ENCODE measurements at regions not wholly inside any gene's neighbourhood (a gene's known extent, or its start where the extent isn't known, plus 50 kb on each side); places are given as distances from the start of the nearest gene placed in this dataset.
"Not testable (repeated sequence)": the region's sequence is repeated elsewhere in the genome, so short reads cannot be mapped to it uniquely, and the experiment has no call there.

GRCh38 chr10:131838966-131839742 is 61.7 kb upstream of the PPP2R2D start:
- Histone ChIP-seq H3K9ac (ENCODE audit: low read length) (no peak overlapping the region), H3K27me3 (ENCODE audit: control insufficient read depth, insufficient read depth, low read length) (no peaks in the 10 kb centered on the region), H3K4me3 (ENCODE audit: low read length) (no peak overlapping the region), H3K4me1 (ENCODE audit: control insufficient read depth, insufficient read depth, low read length) (no peaks in the 10 kb centered on the region), H3K36me3 (ENCODE audit: control insufficient read depth, insufficient read depth, low read length) (no peaks in the 10 kb centered on the region), H3K27ac (ENCODE audit: low read depth, low read length) (no peak overlapping the region)

GRCh38 chr10:131839880-131840787 is 60.7 kb upstream of the PPP2R2D start:
- not testable (repeated sequence) for H3K9ac ChIP-seq (ENCODE audit: low read length); H3K27ac ChIP-seq (ENCODE audit: low read depth, low read length); H3K4me1 ChIP-seq (ENCODE audit: control insufficient read depth, insufficient read depth, low read length); H3K27me3 ChIP-seq (ENCODE audit: control insufficient read depth, insufficient read depth, low read length); H3K4me3 ChIP-seq (ENCODE audit: low read length); H3K36me3 ChIP-seq (ENCODE audit: control insufficient read depth, insufficient read depth, low read length)

GRCh38 chr10:131840788-131841118 is 60.1 kb upstream of the PPP2R2D start:
- Histone ChIP-seq H3K9ac (ENCODE audit: low read length) (no peak overlapping the region), H3K4me1 (ENCODE audit: control insufficient read depth, insufficient read depth, low read length) (no peaks in the 10 kb centered on the region), H3K4me3 (ENCODE audit: low read length) (no peak overlapping the region), H3K27ac (ENCODE audit: low read depth, low read length) (no peak overlapping the region), H3K27me3 (ENCODE audit: control insufficient read depth, insufficient read depth, low read length) (no peaks in the 10 kb centered on the region), H3K36me3 (ENCODE audit: control insufficient read depth, insufficient read depth, low read length) (no peaks in the 10 kb centered on the region)

GRCh38 chr10:131841131-131841660 is 59.6 kb upstream of the PPP2R2D start:
- no peaks in the 10 kb centered on the region for H3K4me1 ChIP-seq (ENCODE audit: control insufficient read depth, insufficient read depth, low read length)
- no peak overlapping the region for H3K27ac ChIP-seq (ENCODE audit: low read depth, low read length)
- H3K4me3 ChIP-seq (ENCODE audit: low read length): no peak overlapping the region
- no peaks in the 10 kb centered on the region for H3K27me3 ChIP-seq (ENCODE audit: control insufficient read depth, insufficient read depth, low read length)
- H3K9ac ChIP-seq (ENCODE audit: low read length): no peak overlapping the region
- H3K36me3 ChIP-seq (ENCODE audit: control insufficient read depth, insufficient read depth, low read length): no peaks in the 10 kb centered on the region

- Histone ChIP-seq H3K9ac (ENCODE audit: low read length) (no peak overlapping the region), H3K4me3 (ENCODE audit: low read length) (no peak overlapping the region), H3K36me3 (ENCODE audit: control insufficient read depth, insufficient read depth, low read length) (no peaks in the 10 kb centered on the region), H3K4me1 (ENCODE audit: control insufficient read depth, insufficient read depth, low read length) (no peaks in the 10 kb centered on the region), H3K27ac (ENCODE audit: low read depth, low read length) (no peak overlapping the region), H3K27me3 (ENCODE audit: control insufficient read depth, insufficient read depth, low read length) (no peaks in the 10 kb centered on the region)
These were observed 59.1 kb upstream of the PPP2R2D start for GRCh38 chr10:131841661-131842139.

GRCh38 chr10:131842351-131843088 is 58.3 kb upstream of the PPP2R2D start:
- H3K4me3 ChIP-seq (ENCODE audit: low read length): no peak overlapping the region
- H3K4me1 ChIP-seq (ENCODE audit: control insufficient read depth, insufficient read depth, low read length): no peaks in the 10 kb centered on the region
- no peak overlapping the region for H3K9ac ChIP-seq (ENCODE audit: low read length)
- H3K27me3 ChIP-seq (ENCODE audit: control insufficient read depth, insufficient read depth, low read length): no peaks in the 10 kb centered on the region
- H3K36me3 ChIP-seq (ENCODE audit: control insufficient read depth, insufficient read depth, low read length): no peaks in the 10 kb centered on the region
- H3K27ac ChIP-seq (ENCODE audit: low read depth, low read length): no peak overlapping the region

GRCh38 chr10:131843089-131843595 is 57.7 kb upstream of the PPP2R2D start:
- Histone ChIP-seq H3K27ac (ENCODE audit: low read depth, low read length) (no peak overlapping the region), H3K36me3 (ENCODE audit: control insufficient read depth, insufficient read depth, low read length) (no peaks in the 10 kb centered on the region), H3K4me3 (ENCODE audit: low read length) (no peak overlapping the region), H3K4me1 (ENCODE audit: control insufficient read depth, insufficient read depth, low read length) (no peaks in the 10 kb centered on the region), H3K27me3 (ENCODE audit: control insufficient read depth, insufficient read depth, low read length) (no peaks in the 10 kb centered on the region), H3K9ac (ENCODE audit: low read length) (no peak overlapping the region)

- Histone ChIP-seq H3K27ac (ENCODE audit: low read depth, low read length) (no peak overlapping the region), H3K9ac (ENCODE audit: low read length) (no peak overlapping the region), H3K36me3 (ENCODE audit: control insufficient read depth, insufficient read depth, low read length) (no peaks in the 10 kb centered on the region), H3K27me3 (ENCODE audit: control insufficient read depth, insufficient read depth, low read length) (no peaks in the 10 kb centered on the region), H3K4me1 (ENCODE audit: control insufficient read depth, insufficient read depth, low read length) (no peaks in the 10 kb centered on the region), H3K4me3 (ENCODE audit: low read length) (no peak overlapping the region)
These were observed 56.9 kb upstream of the PPP2R2D start for GRCh38 chr10:131843881-131844284.

GRCh38 chr10:131844529-131845084 is 56.2 kb upstream of the PPP2R2D start:
- H3K36me3 ChIP-seq (ENCODE audit: control insufficient read depth, insufficient read depth, low read length): no peaks in the 10 kb centered on the region
- no peaks in the 10 kb centered on the region for H3K27me3 ChIP-seq (ENCODE audit: control insufficient read depth, insufficient read depth, low read length)
- no peak overlapping the region for H3K4me3 ChIP-seq (ENCODE audit: low read length)
- H3K9ac ChIP-seq (ENCODE audit: low read length): no peak overlapping the region
- H3K4me1 ChIP-seq (ENCODE audit: control insufficient read depth, insufficient read depth, low read length): no peaks in the 10 kb centered on the region
- no peak overlapping the region for H3K27ac ChIP-seq (ENCODE audit: low read depth, low read length)

GRCh38 chr10:131845505-131846239 is 55.1 kb upstream of the PPP2R2D start:
- H3K27ac ChIP-seq (ENCODE audit: low read depth, low read length): no peak overlapping the region
- H3K9ac ChIP-seq (ENCODE audit: low read length): no peak overlapping the region
- no peaks in the 10 kb centered on the region for H3K27me3 ChIP-seq (ENCODE audit: control insufficient read depth, insufficient read depth, low read length)
- no peaks in the 10 kb centered on the region for H3K36me3 ChIP-seq (ENCODE audit: control insufficient read depth, insufficient read depth, low read length)
- H3K4me3 ChIP-seq (ENCODE audit: low read length): no peak overlapping the region
- no peaks in the 10 kb centered on the region for H3K4me1 ChIP-seq (ENCODE audit: control insufficient read depth, insufficient read depth, low read length)

GRCh38 chr10:131846240-131847101 is 54.3 kb upstream of the PPP2R2D start:
- no peaks in the 10 kb centered on the region for H3K36me3 ChIP-seq (ENCODE audit: control insufficient read depth, insufficient read depth, low read length)
- no peak overlapping the region for H3K4me3 ChIP-seq (ENCODE audit: low read length)
- no peaks in the 10 kb centered on the region for H3K27me3 ChIP-seq (ENCODE audit: control insufficient read depth, insufficient read depth, low read length)
- H3K27ac ChIP-seq (ENCODE audit: low read depth, low read length): no peak overlapping the region
- no peaks in the 10 kb centered on the region for H3K4me1 ChIP-seq (ENCODE audit: control insufficient read depth, insufficient read depth, low read length)
- no peak overlapping the region for H3K9ac ChIP-seq (ENCODE audit: low read length)

Measured in rectal smooth muscle tissue (tissue), 1 donor.